Neural cell (in vitro differentiated cells): ENCODE measurements at regions not wholly inside any gene's neighbourhood (a gene's known extent, or its start where the extent isn't known, plus 50 kb on each side); places are given as distances from the start of the nearest gene placed in this dataset.

Experiments
- EP300 ChIP-seq: fragments of 450-650 bp; conservative IDR thresholded peaks from 2 replicates; pipeline ENCODE4 v1.6.1; 2014; ENCODE audit warnings: antibody characterized with exemption, mild to moderate bottlenecking, moderate library complexity; ENCODE audit not compliant: poor library complexity, severe bottlenecking
- EZH2 ChIP-seq: fragments of 200-600, 300-800 bp; shearing (Covaris generic), sonication (generic); IDR thresholded peaks from 2 replicates; pipeline ENCODE4 v1.6.1; 2014; ENCODE audit warnings: antibody characterized with exemption, low read length, borderline replicate concordance, mild to moderate bottlenecking; ENCODE audit not compliant: insufficient read depth, poor library complexity, severe bottlenecking
- MXI1 ChIP-seq: fragments of 450-650 bp; conservative IDR thresholded peaks from 2 replicates; pipeline ENCODE4 v1.6.1; 2014; ENCODE audit warnings: antibody characterized with exemption, mild to moderate bottlenecking; ENCODE audit not compliant: poor library complexity, severe bottlenecking
- POLR2AphosphoS5 ChIP-seq: IDR thresholded peaks from 2 replicates; pipeline ENCODE4 v1.6.1; 2012
- RAD21 ChIP-seq: fragments of 450-650 bp; conservative IDR thresholded peaks from 2 replicates; pipeline ENCODE4 v1.6.1; 2014; ENCODE audit warnings: antibody characterized with exemption, mild to moderate bottlenecking, moderate library complexity
- SMC3 ChIP-seq: fragments of 450-650 bp; conservative IDR thresholded peaks from 2 replicates; pipeline ENCODE4 v1.6.1; 2014; ENCODE audit warnings: antibody characterized with exemption, mild to moderate bottlenecking, moderate library complexity; ENCODE audit not compliant: poor library complexity
- TAF1 ChIP-seq: IDR thresholded peaks from 2 replicates; pipeline ENCODE4 v1.6.1; 2012; ENCODE audit warnings: low read depth
- TF ChIP-seq, protein P1 (sequence below): fragments of 450-650 bp; IDR thresholded peaks from 2 replicates; pipeline ENCODE4 v1.5.1; 2014; ENCODE audit warnings: antibody characterized with exemption, mild to moderate bottlenecking, moderate library complexity; ENCODE audit not compliant: poor library complexity, severe bottlenecking
- TF ChIP-seq, protein P2 (sequence below): IDR thresholded peaks from 2 replicates; pipeline ENCODE4 v1.6.1; 2012; ENCODE audit warnings: borderline replicate concordance

DNA sequence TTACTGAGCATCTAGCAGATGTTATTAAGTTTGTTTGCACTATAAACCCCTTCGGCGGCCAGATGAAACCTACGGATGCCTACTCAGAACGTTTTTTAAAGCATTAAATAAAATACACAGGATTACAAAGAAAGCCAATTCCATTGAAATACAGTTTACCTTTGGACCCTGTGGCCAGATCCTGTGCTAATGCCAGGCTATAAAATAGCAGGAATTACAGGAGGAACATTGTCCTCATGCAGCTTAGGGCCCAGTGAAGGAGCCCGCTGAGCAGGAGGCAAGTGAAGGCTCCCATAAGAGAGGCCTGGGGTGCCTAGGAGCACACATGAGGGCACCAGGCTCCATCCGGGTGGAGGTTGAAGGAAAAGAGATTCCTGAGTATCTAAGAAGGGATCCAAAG lies 310.4 kb downstream of the MTX2 start:
- TF ChIP-seq, protein P1, sequence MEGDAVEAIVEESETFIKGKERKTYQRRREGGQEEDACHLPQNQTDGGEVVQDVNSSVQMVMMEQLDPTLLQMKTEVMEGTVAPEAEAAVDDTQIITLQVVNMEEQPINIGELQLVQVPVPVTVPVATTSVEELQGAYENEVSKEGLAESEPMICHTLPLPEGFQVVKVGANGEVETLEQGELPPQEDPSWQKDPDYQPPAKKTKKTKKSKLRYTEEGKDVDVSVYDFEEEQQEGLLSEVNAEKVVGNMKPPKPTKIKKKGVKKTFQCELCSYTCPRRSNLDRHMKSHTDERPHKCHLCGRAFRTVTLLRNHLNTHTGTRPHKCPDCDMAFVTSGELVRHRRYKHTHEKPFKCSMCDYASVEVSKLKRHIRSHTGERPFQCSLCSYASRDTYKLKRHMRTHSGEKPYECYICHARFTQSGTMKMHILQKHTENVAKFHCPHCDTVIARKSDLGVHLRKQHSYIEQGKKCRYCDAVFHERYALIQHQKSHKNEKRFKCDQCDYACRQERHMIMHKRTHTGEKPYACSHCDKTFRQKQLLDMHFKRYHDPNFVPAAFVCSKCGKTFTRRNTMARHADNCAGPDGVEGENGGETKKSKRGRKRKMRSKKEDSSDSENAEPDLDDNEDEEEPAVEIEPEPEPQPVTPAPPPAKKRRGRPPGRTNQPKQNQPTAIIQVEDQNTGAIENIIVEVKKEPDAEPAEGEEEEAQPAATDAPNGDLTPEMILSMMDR: no peak
- TF ChIP-seq EP300 (no peak), EZH2 (no peak), MXI1 (no peak), TAF1 (no peak), POLR2AphosphoS5 (no peak), RAD21 (no peak), SMC3 (no peak)
- TF ChIP-seq, protein P2, sequence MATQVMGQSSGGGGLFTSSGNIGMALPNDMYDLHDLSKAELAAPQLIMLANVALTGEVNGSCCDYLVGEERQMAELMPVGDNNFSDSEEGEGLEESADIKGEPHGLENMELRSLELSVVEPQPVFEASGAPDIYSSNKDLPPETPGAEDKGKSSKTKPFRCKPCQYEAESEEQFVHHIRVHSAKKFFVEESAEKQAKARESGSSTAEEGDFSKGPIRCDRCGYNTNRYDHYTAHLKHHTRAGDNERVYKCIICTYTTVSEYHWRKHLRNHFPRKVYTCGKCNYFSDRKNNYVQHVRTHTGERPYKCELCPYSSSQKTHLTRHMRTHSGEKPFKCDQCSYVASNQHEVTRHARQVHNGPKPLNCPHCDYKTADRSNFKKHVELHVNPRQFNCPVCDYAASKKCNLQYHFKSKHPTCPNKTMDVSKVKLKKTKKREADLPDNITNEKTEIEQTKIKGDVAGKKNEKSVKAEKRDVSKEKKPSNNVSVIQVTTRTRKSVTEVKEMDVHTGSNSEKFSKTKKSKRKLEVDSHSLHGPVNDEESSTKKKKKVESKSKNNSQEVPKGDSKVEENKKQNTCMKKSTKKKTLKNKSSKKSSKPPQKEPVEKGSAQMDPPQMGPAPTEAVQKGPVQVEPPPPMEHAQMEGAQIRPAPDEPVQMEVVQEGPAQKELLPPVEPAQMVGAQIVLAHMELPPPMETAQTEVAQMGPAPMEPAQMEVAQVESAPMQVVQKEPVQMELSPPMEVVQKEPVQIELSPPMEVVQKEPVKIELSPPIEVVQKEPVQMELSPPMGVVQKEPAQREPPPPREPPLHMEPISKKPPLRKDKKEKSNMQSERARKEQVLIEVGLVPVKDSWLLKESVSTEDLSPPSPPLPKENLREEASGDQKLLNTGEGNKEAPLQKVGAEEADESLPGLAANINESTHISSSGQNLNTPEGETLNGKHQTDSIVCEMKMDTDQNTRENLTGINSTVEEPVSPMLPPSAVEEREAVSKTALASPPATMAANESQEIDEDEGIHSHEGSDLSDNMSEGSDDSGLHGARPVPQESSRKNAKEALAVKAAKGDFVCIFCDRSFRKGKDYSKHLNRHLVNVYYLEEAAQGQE: no peak
